Neuron (in vitro differentiated cells): ENCODE measurements at regions not wholly inside any gene's neighbourhood (a gene's known extent, or its start where the extent isn't known, plus 50 kb on each side); places are given as distances from the start of the nearest gene placed in this dataset.

Experiments
- H2AFZ ChIP-seq: one replicate; pipeline ENCODE4 v1.6.1; 2013; ENCODE audit warnings: low read depth, mild to moderate bottlenecking, inconsistent platforms, low read length, moderate library complexity
- H3K27me3 ChIP-seq: one replicate; pipeline ENCODE4 v1.6.1; 2013; ENCODE audit warnings: low read length; ENCODE audit not compliant: insufficient read depth
- H3K36me3 ChIP-seq: one replicate; pipeline ENCODE4 v1.6.1; 2013; ENCODE audit warnings: low read length; ENCODE audit not compliant: insufficient read depth
- H3K4me1 ChIP-seq: one replicate; pipeline ENCODE4 v1.6.1; 2013; ENCODE audit warnings: low read length; ENCODE audit not compliant: insufficient read depth
- H3K4me3 ChIP-seq: 2 replicates; pipeline ENCODE4 v1.5.1; 2013; ENCODE audit warnings: mild to moderate bottlenecking, low read length, moderate library complexity
- H3K9me3 ChIP-seq: one replicate; pipeline ENCODE4 v1.6.1; 2013; ENCODE audit warnings: low read length

- no peaks in the 10 kb centered on the region for H3K4me1 ChIP-seq
- H2AFZ ChIP-seq: no peak overlapping the region
- H3K9me3 ChIP-seq: no peaks in the 10 kb centered on the region
- no peak overlapping the region for H3K4me3 ChIP-seq
- peaks cover 6% of the 10 kb centered on the region for H3K27me3 ChIP-seq
- H3K36me3 ChIP-seq: no peaks in the 10 kb centered on the region
Observed at GRCh38 chr6:16979677-16980370, 122.0 kb upstream of the STMND1 start.

GRCh38 chr6:16978686-16979085 lies 123.2 kb upstream of the STMND1 start:
- Histone ChIP-seq H3K4me3 (no peak overlapping the region), H3K36me3 (no peaks in the 10 kb centered on the region), H3K27me3 (peaks cover 3% of the 10 kb centered on the region)

GRCh38 chr6:16976385-16977183 lies 125.3 kb upstream of the STMND1 start:
- Histone ChIP-seq H3K9me3 (no peaks in the 10 kb centered on the region), H3K27me3 (peaks cover 3% of the 10 kb centered on the region), H2AFZ (no peak overlapping the region), H3K4me3 (no peak overlapping the region), H3K4me1 (no peaks in the 10 kb centered on the region), H3K36me3 (no peaks in the 10 kb centered on the region)

More at GRCh38 chr6:16978686-16979085, 123.2 kb upstream of the STMND1 start:
- Histone ChIP-seq H2AFZ (no peak overlapping the region), H3K9me3 (no peaks in the 10 kb centered on the region), H3K4me1 (no peaks in the 10 kb centered on the region)

- no peak overlapping the region for H3K4me3 ChIP-seq
- H3K9me3 ChIP-seq: no peaks in the 10 kb centered on the region
- H3K27me3 ChIP-seq: peaks cover 3% of the 10 kb centered on the region
- H3K4me1 ChIP-seq: no peaks in the 10 kb centered on the region
- no peak overlapping the region for H2AFZ ChIP-seq
- H3K36me3 ChIP-seq: no peaks in the 10 kb centered on the region
Observed at GRCh38 chr6:16974704-16975359, 127.0 kb upstream of the STMND1 start.

GRCh38 chr6:16974387-16974673 lies 127.5 kb upstream of the STMND1 start:
- Histone ChIP-seq H3K27me3 (peaks cover 3% of the 10 kb centered on the region), H3K36me3 (no peaks in the 10 kb centered on the region), H3K4me3 (no peak overlapping the region), H3K9me3 (no peaks in the 10 kb centered on the region), H3K4me1 (no peaks in the 10 kb centered on the region), H2AFZ (no peak overlapping the region)

GRCh38 chr6:16973545-16974386 lies 128.1 kb upstream of the STMND1 start:
- Histone ChIP-seq H3K36me3 (no peaks in the 10 kb centered on the region), H3K9me3 (no peaks in the 10 kb centered on the region), H3K4me1 (no peaks in the 10 kb centered on the region), H2AFZ (no peak overlapping the region), H3K4me3 (no peak overlapping the region), H3K27me3 (peaks cover 3% of the 10 kb centered on the region)

- H3K27me3 ChIP-seq: peaks cover 3% of the 10 kb centered on the region
- no peaks in the 10 kb centered on the region for H3K36me3 ChIP-seq
- no peak overlapping the region for H3K4me3 ChIP-seq
- H3K4me1 ChIP-seq: no peaks in the 10 kb centered on the region
- H2AFZ ChIP-seq: no peak overlapping the region
- no peaks in the 10 kb centered on the region for H3K9me3 ChIP-seq
Observed at GRCh38 chr6:16973051-16973450, 128.8 kb upstream of the STMND1 start.

- Histone ChIP-seq H2AFZ (no peak overlapping the region), H3K27me3 (peaks cover 3% of the 10 kb centered on the region), H3K4me3 (no peak overlapping the region)
Observed at GRCh38 chr6:16972535-16972934, 129.3 kb upstream of the STMND1 start.

GRCh38 chr6:16969699-16970655 lies 131.9 kb upstream of the STMND1 start:
- no peaks in the 10 kb centered on the region for H3K27me3 ChIP-seq
- no peak overlapping the region for H2AFZ ChIP-seq
- H3K4me1 ChIP-seq: no peaks in the 10 kb centered on the region
- H3K9me3 ChIP-seq: no peaks in the 10 kb centered on the region
- H3K36me3 ChIP-seq: no peaks in the 10 kb centered on the region
- no peak overlapping the region for H3K4me3 ChIP-seq

More at GRCh38 chr6:16972535-16972934, 129.3 kb upstream of the STMND1 start:
- Histone ChIP-seq H3K36me3 (no peaks in the 10 kb centered on the region), H3K4me1 (no peaks in the 10 kb centered on the region), H3K9me3 (no peaks in the 10 kb centered on the region)

- Histone ChIP-seq H2AFZ (no peak overlapping the region), H3K36me3 (no peaks in the 10 kb centered on the region), H3K9me3 (no peaks in the 10 kb centered on the region), H3K4me3 (no peak overlapping the region), H3K4me1 (peaks cover 2% of the 10 kb centered on the region), H3K27me3 (no peaks in the 10 kb centered on the region)
Observed at GRCh38 chr6:16968101-16968500, 133.7 kb upstream of the STMND1 start.

- Histone ChIP-seq H2AFZ (no peak overlapping the region), H3K4me3 (no peak overlapping the region), H3K27me3 (no peaks in the 10 kb centered on the region), H3K36me3 (no peaks in the 10 kb centered on the region), H3K4me1 (peaks cover 2% of the 10 kb centered on the region), H3K9me3 (no peaks in the 10 kb centered on the region)
Observed at GRCh38 chr6:16967470-16967817, 134.4 kb upstream of the STMND1 start.
